Psoas muscle (tissue), 7 donors: ENCODE measurements at regions not wholly inside any gene's neighbourhood (a gene's known extent, or its start where the extent isn't known, plus 50 kb on each side); places are given as distances from the start of the nearest gene placed in this dataset.

ENCODE experiments used
- ATAC-seq, 4 donors: fragments of 200-7000 bp; cut with Tn5 transposase; one replicate each; pipeline ENCODE4 v1.9.1; 2020; ENCODE audit warnings: moderate library complexity in 3 of 4, mild to moderate bottlenecking in 2 of 4
- DNase-seq, 2 donors: peaks; one replicate each; pipeline ENCODE4 v3.0.0-alpha.2; 2020
- H3K27ac ChIP-seq: fragments of 200-600 bp; one replicate; pipeline ENCODE4 v1.8.0; 2022
- H3K27me3 ChIP-seq, 3 donors: fragments of 200-600 bp in 1 of 3; one replicate each; pipeline versions ENCODE4 v1.6.1 to v1.8.0; 2013 to 2022; ENCODE audit warnings: low read length in 2 of 3, mild to moderate bottlenecking in 2 of 3, moderate library complexity in 1 of 3; ENCODE audit not compliant: insufficient read depth in 3 of 3
- H3K36me3 ChIP-seq, 2 donors: fragments of 200-600 bp in 1 of 2; one replicate each; pipeline versions ENCODE4 v1.6.1 to v1.8.0; 2013 to 2022; ENCODE audit warnings: low read depth in 1 of 2, mild to moderate bottlenecking in 1 of 2, moderate library complexity in 1 of 2; ENCODE audit not compliant: insufficient read depth in 1 of 2
- H3K4me1 ChIP-seq: fragments of 200-600 bp; one replicate; pipeline ENCODE4 v1.8.0; 2022
- H3K4me3 ChIP-seq: fragments of 200-600 bp; one replicate; pipeline ENCODE4 v1.8.0; 2022; ENCODE audit warnings: mild to moderate bottlenecking
- H3K9me3 ChIP-seq: fragments of 200-600 bp; one replicate; pipeline ENCODE4 v1.8.0; 2022
- CTCF ChIP-seq: fragments of 200-600 bp; IDR thresholded peaks from one replicate; pipeline ENCODE4 v1.8.0; 2022; ENCODE audit warnings: antibody characterized with exemption
- WGBS, 3 donors: extraction: QIAGEN DNeasy Blood & Tissue Kit; methylation state at CpG; one replicate each; pipeline versions ENCODE4 v1.1.6 to v1.1.7; 2013; 5-methylcytosine and 5-hydroxymethylcytosine counted together
- intact Hi-C, 2 donors: fragments of 100-400 bp; cut with DNase I; formaldehyde crosslinking; loops; one replicate each; pipeline versions ENCODE4 v1.11.0 to v1.14.2; 2022
- donor health status: healthy with polysubstance abuse.
- donor health status: DM: no; HTN: no; CAD: no; lungs with moderate emphysema.
- donor health status: Bipolar disorder and iron deficiency.
- donor health status: healthy.
- donor health status: DM: yes; HTN: yes; CAD: no.
- donor health status: DM: no; HTN: no; CAD: no.
- donor health status: DM: yes; HTN: yes; CAD: no.

- Histone ChIP-seq H3K4me1 (peaks cover 50% of the 10 kb centered on the region), H3K27ac (peak overlapping the region; percentile 23)
Observed at GRCh38 chr2:160566717-160567116, 73.1 kb upstream of the RBMS1 start.

GRCh38 chr2:160568856-160569255 lies 75.2 kb upstream of the RBMS1 start:
- TF ChIP-seq CTCF, result no peak
- Histone ChIP-seq H3K9me3 (no peaks in the 10 kb centered on the region), H3K27me3 (no peaks in the 10 kb centered on the region), H3K4me3 (no peak overlapping the region), H3K36me3 (no peaks in the 10 kb centered on the region), H3K27ac (no peak overlapping the region), H3K4me1 (peaks cover 32% of the 10 kb centered on the region)
- 96 to 98% (median 98%) methylated on average over 3 of the region's 3 CpGs for WGBS, 3 donors
- no peak for DNase-seq
- intact Hi-C loops, result no loop called here
- no peak for ATAC-seq

More at GRCh38 chr2:160566717-160567116, 73.1 kb upstream of the RBMS1 start:
- Histone ChIP-seq H3K9me3 (no peaks in the 10 kb centered on the region), H3K36me3 (no peaks in the 10 kb centered on the region), H3K4me3 (no peak overlapping the region), H3K27me3 (no peaks in the 10 kb centered on the region)
- DNase-seq, result no peak
- ATAC-seq, result peak in 2 of 4 donors; percentile 63 to 74
- TF ChIP-seq CTCF, result no peak
- intact Hi-C loops, result no loop called here

- peak in 1 of 2 donors; percentile 11 for DNase-seq
- H3K36me3 ChIP-seq, result no peaks in the 10 kb centered on the region
- no peak for ATAC-seq
- TF ChIP-seq CTCF, result no peak
- no peaks in the 10 kb centered on the region for H3K9me3 ChIP-seq
- peaks cover 19% of the 10 kb centered on the region for H3K4me1 ChIP-seq
- no peak overlapping the region for H3K27ac ChIP-seq
- intact Hi-C loops, result loop anchor here in 1 of 2 donors (2.0 kb wide), 1 partner anchor 20 kb away; no protein-coding TSS in a partner anchor
- no peak overlapping the region for H3K4me3 ChIP-seq
- 86 to 100% (median 91%) methylated on average over 2 of the region's 2 CpGs for WGBS, 3 donors
- no peaks in the 10 kb centered on the region for H3K27me3 ChIP-seq
Observed at GRCh38 chr2:160570376-160570775, 76.8 kb upstream of the RBMS1 start.

- H3K4me3 ChIP-seq, result no peak overlapping the region
- H3K27ac ChIP-seq, result no peak overlapping the region
- no peaks in the 10 kb centered on the region for H3K9me3 ChIP-seq
- ATAC-seq (no peak), DNase-seq (no peak)
- intact Hi-C loops, result no loop called here
- WGBS, 3 donors, result 98 to 100% (median 100%) methylated on average over 1 of the region's 1 CpG
- peaks cover 3% of the 10 kb centered on the region for H3K4me1 ChIP-seq
- TF ChIP-seq CTCF, result no peak
- H3K36me3 ChIP-seq, result no peaks in the 10 kb centered on the region
- H3K27me3 ChIP-seq, result no peaks in the 10 kb centered on the region
Observed at GRCh38 chr2:160574468-160575140, 81.0 kb upstream of the RBMS1 start.

GRCh38 chr2:160575368-160575767 lies 81.8 kb upstream of the RBMS1 start:
- ATAC-seq, result no peak
- no peaks in the 10 kb centered on the region for H3K36me3 ChIP-seq
- no peaks in the 10 kb centered on the region for H3K27me3 ChIP-seq
- peaks cover 3% of the 10 kb centered on the region for H3K4me1 ChIP-seq
- no peak for DNase-seq
- intact Hi-C loops, result no loop called here
- H3K9me3 ChIP-seq, result no peaks in the 10 kb centered on the region
- H3K27ac ChIP-seq, result no peak overlapping the region
- no peak for TF ChIP-seq CTCF
- H3K4me3 ChIP-seq, result no peak overlapping the region
